GM18870 (cell line): ENCODE measurements at regions not wholly inside any gene's neighbourhood (a gene's known extent, or its start where the extent isn't known, plus 50 kb on each side); places are given as distances from the start of the nearest gene placed in this dataset.
A peak's percentile ranks its signal among the peaks of the same experiment; 100 is the strongest.
"Not testable (repeated sequence)": the region's sequence is repeated elsewhere in the genome, so short reads cannot be mapped to it uniquely, and the experiment has no call there.

Experiments used
- ATAC-seq: cut with Tn5 transposase; IDR thresholded peaks from one replicate; pipeline ENCODE4 v1.9.1; 2021; ENCODE audit warnings: moderate library complexity; ENCODE audit not compliant: unreplicated experiment

GRCh38 chr7:3135626-3136025 is 92.0 kb upstream of the CARD11 start:
- no peak for ATAC-seq

- ATAC-seq, result no peak
Measured at GRCh38 chr7:3138206-3138605, 94.5 kb upstream of the CARD11 start.

GRCh38 chr7:3138997-3139396 is 95.3 kb upstream of the CARD11 start:
- ATAC-seq, result no peak

- no peak for ATAC-seq
Measured at GRCh38 chr7:3140834-3141233, 97.2 kb upstream of the CARD11 start.

- ATAC-seq, result no peak
Measured at GRCh38 chr7:3141326-3141725, 97.7 kb upstream of the CARD11 start.

- no peak for ATAC-seq
Measured at GRCh38 chr7:3143869-3144775, 100.5 kb upstream of the CARD11 start.

- not testable (repeated sequence) for ATAC-seq
Measured at GRCh38 chr7:3144776-3145125, 101.1 kb upstream of the CARD11 start.

- no peak for ATAC-seq
Measured at GRCh38 chr7:3146571-3147226, 103.0 kb upstream of the CARD11 start.

GRCh38 chr7:3148471-3148870 is 104.8 kb upstream of the CARD11 start:
- not testable (repeated sequence) for ATAC-seq

- ATAC-seq, result no peak
Measured at GRCh38 chr7:3149231-3149995, 105.7 kb upstream of the CARD11 start.

GRCh38 chr7:3150027-3150426 is 106.4 kb upstream of the CARD11 start:
- no peak for ATAC-seq

GRCh38 chr7:3151784-3152183 is 108.1 kb upstream of the CARD11 start:
- no peak for ATAC-seq

- ATAC-seq, result no peak
Measured at GRCh38 chr7:3152714-3153113, 109.0 kb upstream of the CARD11 start.

GRCh38 chr7:3153118-3153517 is 109.5 kb upstream of the CARD11 start:
- no peak for ATAC-seq

GRCh38 chr7:3154317-3154716 is 110.7 kb upstream of the CARD11 start:
- ATAC-seq, result no peak

- ATAC-seq, result peak; percentile 47
Measured at GRCh38 chr7:3154881-3155494, 111.3 kb upstream of the CARD11 start.

GRCh38 chr7:3156508-3156907 is 112.8 kb upstream of the CARD11 start:
- no peak for ATAC-seq

- no peak for ATAC-seq
Measured at GRCh38 chr7:3157566-3158287, 114.1 kb upstream of the CARD11 start.

- no peak for ATAC-seq
Measured at GRCh38 chr7:3158341-3158760, 114.7 kb upstream of the CARD11 start.

GRCh38 chr7:3159039-3159438 is 115.4 kb upstream of the CARD11 start:
- ATAC-seq, result no peak

- ATAC-seq, result no peak
Measured at GRCh38 chr7:3159445-3159844, 115.8 kb upstream of the CARD11 start.
